ENCODE measurements at regions not wholly inside any gene's neighbourhood (a gene's known extent, or its start where the extent isn't known, plus 50 kb on each side); places are given as distances from the start of the nearest gene placed in this dataset.

DNA sequence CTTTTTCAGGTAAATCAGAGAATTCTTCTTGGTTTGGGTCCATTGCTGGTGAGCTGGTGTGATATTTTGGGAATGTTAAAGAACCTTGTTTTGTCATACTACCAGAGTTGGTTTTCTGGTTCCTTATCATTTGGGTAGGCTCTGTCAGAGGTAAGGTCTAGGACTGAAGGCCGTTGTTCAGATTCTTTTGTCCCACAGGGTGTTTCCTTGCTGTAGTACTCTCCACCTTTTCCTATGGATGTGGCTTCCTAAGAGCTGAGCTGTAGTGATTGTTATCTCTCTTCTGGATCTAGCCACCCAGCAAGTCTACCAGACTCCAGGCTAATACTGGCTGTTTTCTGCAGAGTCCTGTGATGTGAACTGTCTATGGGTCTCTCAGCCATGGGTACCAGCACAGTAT is 367.5 kb upstream of the GATB start:
- H3K9me3 Mint-ChIP-seq (ENCODE audit: insufficient read depth) = no peaks in the 10 kb centered on the region
- no peak overlapping the region for H3K4me3 ChIP-seq (ENCODE audit: control extremely low read depth in 1 of 5, extremely low read depth in 1 of 5, insufficient read depth in 1 of 5, low read depth in 2 of 5, low read length in 4 of 5)
- H4K20me1 ChIP-seq (ENCODE audit: control insufficient read depth, insufficient read depth, low read length, poor library complexity, severe bottlenecking) = no peaks in the 10 kb centered on the region
- H3K27ac ChIP-seq (ENCODE audit: low read length in 2 of 2) = no peak overlapping the region
- ChIA-PET CTCF (no interaction called here), POLR2A (no interaction called here)
- 86% methylated on average over 1 of the region's 1 CpG for WGBS (ENCODE audit: insufficient coverage)
- DNase-seq = no peak
- peaks cover 12% of the 10 kb centered on the region for H3K27me3 Mint-ChIP-seq
- H3K4me1 ChIP-seq (ENCODE audit: control insufficient read depth in 2 of 2, insufficient read depth in 2 of 2, low read length in 2 of 2) = no peaks in the 10 kb centered on the region
- no peak overlapping the region for H3K4me2 ChIP-seq (replicated peaks; ENCODE audit: low read depth, low read length, poor library complexity, severe bottlenecking)
- no peaks in the 10 kb centered on the region for H3K4me1 Mint-ChIP-seq
- no peak overlapping the region for H3K4me3 Mint-ChIP-seq
- H3K27ac Mint-ChIP-seq = no peak overlapping the region
- H3K9ac ChIP-seq (ENCODE audit: low read length) = no peak overlapping the region
- H3K27me3 ChIP-seq (replicated peaks in 1 of 4; ENCODE audit: control extremely low read depth in 1 of 4, control insufficient read depth in 3 of 4, insufficient read depth in 4 of 4, low read length in 3 of 4) = peaks cover 0 to 3% (median 0%) of the 10 kb centered on the region in 4 experiments
- H3K9me3 ChIP-seq (ENCODE audit: control extremely low read depth in 1 of 3, control insufficient read depth in 2 of 3, insufficient read depth in 1 of 3, low read length in 2 of 3) = peaks cover 0 to 2% (median 0%) of the 10 kb centered on the region in 3 donors
- no peak overlapping the region for H2AFZ ChIP-seq (ENCODE audit: insufficient read depth, low read depth, low read length, poor library complexity, severe bottlenecking)
- no peaks in the 10 kb centered on the region for H3K79me2 ChIP-seq (ENCODE audit: control insufficient read depth, insufficient read depth, low read length)
- no peak for TF ChIP-seq EZH2 (IDR thresholded peaks at IDR 0.05; ENCODE audit: borderline replicate concordance, insufficient read depth, low read depth, low read length, poor library complexity, severe bottlenecking)
- TF ChIP-seq, protein P1, sequence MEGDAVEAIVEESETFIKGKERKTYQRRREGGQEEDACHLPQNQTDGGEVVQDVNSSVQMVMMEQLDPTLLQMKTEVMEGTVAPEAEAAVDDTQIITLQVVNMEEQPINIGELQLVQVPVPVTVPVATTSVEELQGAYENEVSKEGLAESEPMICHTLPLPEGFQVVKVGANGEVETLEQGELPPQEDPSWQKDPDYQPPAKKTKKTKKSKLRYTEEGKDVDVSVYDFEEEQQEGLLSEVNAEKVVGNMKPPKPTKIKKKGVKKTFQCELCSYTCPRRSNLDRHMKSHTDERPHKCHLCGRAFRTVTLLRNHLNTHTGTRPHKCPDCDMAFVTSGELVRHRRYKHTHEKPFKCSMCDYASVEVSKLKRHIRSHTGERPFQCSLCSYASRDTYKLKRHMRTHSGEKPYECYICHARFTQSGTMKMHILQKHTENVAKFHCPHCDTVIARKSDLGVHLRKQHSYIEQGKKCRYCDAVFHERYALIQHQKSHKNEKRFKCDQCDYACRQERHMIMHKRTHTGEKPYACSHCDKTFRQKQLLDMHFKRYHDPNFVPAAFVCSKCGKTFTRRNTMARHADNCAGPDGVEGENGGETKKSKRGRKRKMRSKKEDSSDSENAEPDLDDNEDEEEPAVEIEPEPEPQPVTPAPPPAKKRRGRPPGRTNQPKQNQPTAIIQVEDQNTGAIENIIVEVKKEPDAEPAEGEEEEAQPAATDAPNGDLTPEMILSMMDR (IDR thresholded peaks at IDR 0.05) = no peak
- intact Hi-C loops (cut with micrococcal nuclease) = no loop called here
- H3K36me3 ChIP-seq (replicated peaks in 1 of 2; ENCODE audit: control extremely low read depth in 1 of 2, control insufficient read depth in 1 of 2, extremely low read depth in 1 of 2, insufficient read depth in 2 of 2, low read length in 1 of 2) = no peaks in the 10 kb centered on the region
- ATAC-seq (ENCODE audit: low read depth) = no peak

- Mint-ChIP-seq H3K4me1 (no peaks in the 10 kb centered on the region), H3K27ac (no peak overlapping the region), H3K4me3 (no peak overlapping the region), H3K27me3 (no peaks in the 10 kb centered on the region), H3K9me3 (ENCODE audit: insufficient read depth) (peaks cover 3% of the 10 kb centered on the region)
- no peak overlapping the region for H3K9ac ChIP-seq (ENCODE audit: low read length)
- peaks cover 0 to 7% (median 0%) of the 10 kb centered on the region in 3 donors for H3K9me3 ChIP-seq (ENCODE audit: control extremely low read depth in 1 of 3, control insufficient read depth in 2 of 3, insufficient read depth in 1 of 3, low read length in 2 of 3)
- H3K27ac ChIP-seq (ENCODE audit: low read length in 2 of 2) = no peak overlapping the region
- H3K4me2 ChIP-seq (replicated peaks; ENCODE audit: low read depth, low read length, poor library complexity, severe bottlenecking) = no peak overlapping the region
- H3K36me3 ChIP-seq (replicated peaks in 1 of 2; ENCODE audit: control extremely low read depth in 1 of 2, control insufficient read depth in 1 of 2, extremely low read depth in 1 of 2, insufficient read depth in 2 of 2, low read length in 1 of 2) = no peaks in the 10 kb centered on the region
- TF ChIP-seq, protein P1 (IDR thresholded peaks at IDR 0.05) = no peak
- TF ChIP-seq EZH2 (IDR thresholded peaks at IDR 0.05; ENCODE audit: borderline replicate concordance, insufficient read depth, low read depth, low read length, poor library complexity, severe bottlenecking) = no peak
- ChIA-PET CTCF (no interaction called here), POLR2A (no interaction called here)
- no peak for ATAC-seq (ENCODE audit: low read depth)
- H3K27me3 ChIP-seq (replicated peaks in 1 of 4; ENCODE audit: control extremely low read depth in 1 of 4, control insufficient read depth in 3 of 4, insufficient read depth in 4 of 4, low read length in 3 of 4) = peaks cover 0 to 3% (median 0%) of the 10 kb centered on the region in 4 experiments
- H3K4me3 ChIP-seq (ENCODE audit: control extremely low read depth in 1 of 5, extremely low read depth in 1 of 5, insufficient read depth in 1 of 5, low read depth in 2 of 5, low read length in 4 of 5) = no peak overlapping the region
- H2AFZ ChIP-seq (ENCODE audit: insufficient read depth, low read depth, low read length, poor library complexity, severe bottlenecking) = no peak overlapping the region
- H4K20me1 ChIP-seq (ENCODE audit: control insufficient read depth, insufficient read depth, low read length, poor library complexity, severe bottlenecking) = no peaks in the 10 kb centered on the region
- WGBS (ENCODE audit: insufficient coverage) = no CpG with 5 or more reads among the region's 2 CpGs
- intact Hi-C loops (cut with micrococcal nuclease) = no loop called here
- no peaks in the 10 kb centered on the region for H3K79me2 ChIP-seq (ENCODE audit: control insufficient read depth, insufficient read depth, low read length)
- H3K4me1 ChIP-seq (ENCODE audit: control insufficient read depth in 2 of 2, insufficient read depth in 2 of 2, low read length in 2 of 2) = no peaks in the 10 kb centered on the region
- no peak for DNase-seq
These were observed 365.4 kb upstream of the GATB start for GRCh38 chr4:152126238-152126637.

Data from B cell (primary cell).